CD4-positive, alpha-beta T cell treated with Interleukin-1 beta for 1 hour (primary cell): ENCODE measurements at regions not wholly inside any gene's neighbourhood (a gene's known extent, or its start where the extent isn't known, plus 50 kb on each side); places are given as distances from the start of the nearest gene placed in this dataset.

ENCODE experiments used
- DNase-seq, 2 donors: peaks; one replicate each; pipeline ENCODE4 v3.0.0-alpha.2; 2020 to 2022

GRCh38 chr11:109981031-109981636, 112.1 kb upstream of the ZC3H12C start:
- no peak for DNase-seq

- DNase-seq = no peak
Observed at GRCh38 chr11:109983358-109983757, 109.8 kb upstream of the ZC3H12C start.

GRCh38 chr11:109984634-109985289, 108.4 kb upstream of the ZC3H12C start:
- DNase-seq = peak in 1 of 2 donors; percentile 3

GRCh38 chr11:109986488-109986887, 106.7 kb upstream of the ZC3H12C start:
- no peak for DNase-seq

- DNase-seq = no peak
Observed at GRCh38 chr11:109991835-109992234, 101.4 kb upstream of the ZC3H12C start.

- DNase-seq = no peak
Observed at GRCh38 chr11:109993786-109994185, 99.4 kb upstream of the ZC3H12C start.

GRCh38 chr11:109994907-109995306, 98.3 kb upstream of the ZC3H12C start:
- DNase-seq = no peak

- DNase-seq = no peak
Observed at GRCh38 chr11:109996060-109996459, 97.1 kb upstream of the ZC3H12C start.

GRCh38 chr11:109998921-109999320, 94.3 kb upstream of the ZC3H12C start:
- no peak for DNase-seq

- peak; percentile 10 to 42 for DNase-seq
Observed at GRCh38 chr11:110000031-110000502, 93.1 kb upstream of the ZC3H12C start.

GRCh38 chr11:110000850-110001249, 92.3 kb upstream of the ZC3H12C start:
- no peak for DNase-seq

- DNase-seq = no peak
Observed at GRCh38 chr11:110003426-110003825, 89.8 kb upstream of the ZC3H12C start.

GRCh38 chr11:110011595-110011994, 81.6 kb upstream of the ZC3H12C start:
- no peak for DNase-seq

- DNase-seq = no peak
Observed at GRCh38 chr11:110015695-110016094, 77.5 kb upstream of the ZC3H12C start.

GRCh38 chr11:110019675-110020074, 73.5 kb upstream of the ZC3H12C start:
- DNase-seq = no peak

GRCh38 chr11:110022548-110022947, 70.6 kb upstream of the ZC3H12C start:
- DNase-seq = no peak

GRCh38 chr11:110023711-110024110, 69.5 kb upstream of the ZC3H12C start:
- DNase-seq = no peak

- DNase-seq = peak; percentile 15 to 56
Observed at GRCh38 chr11:110026858-110027626, 66.2 kb upstream of the ZC3H12C start.

GRCh38 chr11:110027627-110028371, 65.4 kb upstream of the ZC3H12C start:
- DNase-seq = no peak

GRCh38 chr11:110028921-110029320, 64.3 kb upstream of the ZC3H12C start:
- DNase-seq = no peak

- no peak for DNase-seq
Observed at GRCh38 chr11:110029714-110030113, 63.5 kb upstream of the ZC3H12C start.

- DNase-seq = no peak
Observed at GRCh38 chr11:110031171-110031570, 62.0 kb upstream of the ZC3H12C start.

- no peak for DNase-seq
Observed at GRCh38 chr11:110032259-110032658, 60.9 kb upstream of the ZC3H12C start.
